Endothelial cell of umbilical vein (primary cell): ENCODE measurements at regions not wholly inside any gene's neighbourhood (a gene's known extent, or its start where the extent isn't known, plus 50 kb on each side); places are given as distances from the start of the nearest gene placed in this dataset.

Source experiments
- BruUV-seq: library from RNA; stranded (reverse); fragments of 400-500 nt; replicated peaks from 2 replicates; lab custom pipeline; 2021; lab: Mats Ljungman, UMichigan
- CTCF ChIA-PET: fragments of 300-600, 350-600 bp; sonication (Branson Sonifier 250); formaldehyde crosslinking; loops from one replicate; lab custom pipeline; 2021; ENCODE audit warnings: antibody characterized with exemption, inconsistent platforms; lab: Charles Lee
- POLR2A ChIA-PET: fragments of 300-600, 350-600 bp; sonication (Branson Sonifier 250); formaldehyde crosslinking; loops from one replicate; lab custom pipeline; 2021; ENCODE audit warnings: antibody characterized with exemption, inconsistent platforms; lab: Charles Lee
- DNase-seq: peaks from one replicate; pipeline ENCODE4 v3.0.0-alpha.2; 2011; ENCODE audit warnings: low read depth, low spot score
- FAIRE-seq: peaks from 2 replicates; lab custom pipeline; 2011; peaks lifted over from hg19 to GRCh38; lab: Jason Lieb, UNC
- H2AFZ ChIP-seq: 2 replicates; pipeline ENCODE4 v1.6.0; 2012; ENCODE audit warnings: low read depth, low read length, control low read depth, inconsistent platforms
- H3K27ac ChIP-seq: 2 replicates; pipeline ENCODE4 v1.5.1; 2011; ENCODE audit warnings: low read depth, mild to moderate bottlenecking, control low read depth, low read length, moderate library complexity; ENCODE audit not compliant: insufficient read depth
- H3K27me3 ChIP-seq, 2 experiments: 2 replicates each; pipeline versions ENCODE4 v1.6.0 to v1.6.1; 2011; ENCODE audit warnings: low read length in 2 of 2, mixed read lengths in 1 of 2; ENCODE audit not compliant: control insufficient read depth in 2 of 2, insufficient read depth in 2 of 2
- H3K36me3 ChIP-seq, 2 experiments: 2 replicates in 1 of 2; 3 replicates in 1 of 2; pipeline ENCODE4 v1.5.1; 2011; ENCODE audit warnings: low read length in 2 of 2, mild to moderate bottlenecking in 1 of 2, moderate library complexity in 1 of 2; ENCODE audit not compliant: control insufficient read depth in 2 of 2, insufficient read depth in 2 of 2; ENCODE audit errors: extremely low read depth in 1 of 2
- H3K4me1 ChIP-seq: 3 replicates; pipeline ENCODE4 v1.5.1; 2011; ENCODE audit warnings: mild to moderate bottlenecking, low read length; ENCODE audit not compliant: control insufficient read depth, insufficient read depth; ENCODE audit errors: extremely low read depth
- H3K4me2 ChIP-seq: 2 replicates; pipeline ENCODE4 v1.6.1; 2011; ENCODE audit warnings: low read length, control low read depth, mixed read lengths; ENCODE audit not compliant: insufficient read depth
- H3K4me3 ChIP-seq, 3 experiments: fragments of 200-600 bp in 1 of 3; sonication (generic), shearing (Covaris generic) in 1 of 3; replicated peaks in 1 of 3; 2 replicates each; pipeline ENCODE4 v1.5.1; 2011 to 2016; ENCODE audit warnings: control low read depth in 3 of 3, low read length in 3 of 3, mild to moderate bottlenecking in 2 of 3, inconsistent platforms in 1 of 3, low read depth in 1 of 3, moderate library complexity in 1 of 3; ENCODE audit not compliant: insufficient read depth in 1 of 3
- H3K79me2 ChIP-seq: 2 replicates; pipeline ENCODE4 v1.6.0; 2012; ENCODE audit warnings: low read length, inconsistent platforms; ENCODE audit not compliant: control insufficient read depth, insufficient read depth
- H3K9ac ChIP-seq: replicated peaks from 2 replicates; pipeline ENCODE3; 2011; ENCODE audit warnings: low read length, control low read depth; ENCODE audit not compliant: insufficient read depth; ENCODE audit errors: extremely low read depth
- H3K9me1 ChIP-seq: replicated peaks from 3 replicates; pipeline ENCODE4 v1.6.0; 2011; ENCODE audit warnings: mild to moderate bottlenecking, low read length; ENCODE audit not compliant: control insufficient read depth, insufficient read depth; ENCODE audit errors: extremely low read depth
- H3K9me3 ChIP-seq: replicated peaks from 2 replicates; pipeline ENCODE4 v1.5.1; 2012; ENCODE audit warnings: low read length, inconsistent platforms; ENCODE audit not compliant: control insufficient read depth, insufficient read depth
- H4K20me1 ChIP-seq: replicated peaks from 2 replicates; pipeline ENCODE3; 2011; ENCODE audit warnings: mild to moderate bottlenecking, low read length; ENCODE audit not compliant: control insufficient read depth, insufficient read depth; ENCODE audit errors: extremely low read depth
- CTCF ChIP-seq, 2 donors: IDR thresholded peaks; 1 replicate in 1 of 2; 2 replicates in 1 of 2; pipeline ENCODE4 v1.5.1; 2011; ENCODE audit warnings: low read length in 2 of 2, mild to moderate bottlenecking in 2 of 2, moderate library complexity in 2 of 2, control low read depth in 1 of 2, inconsistent platforms in 1 of 2, low read depth in 1 of 2; ENCODE audit not compliant: insufficient read depth in 1 of 2; ENCODE audit errors: extremely low read depth in 1 of 2
- EZH2 ChIP-seq: IDR thresholded peaks from 2 replicates; pipeline ENCODE4 v1.6.1; 2012; ENCODE audit warnings: borderline replicate concordance, low read depth, mild to moderate bottlenecking, moderate library complexity, low read length, inconsistent platforms; ENCODE audit not compliant: severe bottlenecking
- FOS ChIP-seq: IDR thresholded peaks from 2 replicates; pipeline ENCODE4 v1.6.1; 2011; ENCODE audit warnings: mild to moderate bottlenecking, low read length, moderate library complexity, borderline replicate concordance; ENCODE audit not compliant: insufficient read depth
- GATA2 ChIP-seq: IDR thresholded peaks from 2 replicates; pipeline ENCODE4 v1.7.0; 2011; ENCODE audit warnings: low read depth, mild to moderate bottlenecking, moderate library complexity, mixed read lengths, low read length; ENCODE audit not compliant: insufficient read length, insufficient read depth
- JUN ChIP-seq: IDR thresholded peaks from 2 replicates; pipeline ENCODE4 v1.6.1; 2011; ENCODE audit warnings: borderline replicate concordance, low read depth; ENCODE audit not compliant: insufficient read length, insufficient read depth
- MAX ChIP-seq: IDR thresholded peaks from 2 replicates; pipeline ENCODE4 v1.6.1; 2011; ENCODE audit not compliant: insufficient read depth, insufficient read length
- MYC ChIP-seq: IDR thresholded peaks from one replicate; pipeline ENCODE4 v1.6.1; 2011; ENCODE audit warnings: mild to moderate bottlenecking, low read depth, low read length
- POLR2A ChIP-seq: IDR thresholded peaks from 2 replicates; pipeline ENCODE4 v1.6.1; 2012; ENCODE audit warnings: low read depth, mild to moderate bottlenecking, control low read depth, low read length
- POLR2AphosphoS5 ChIP-seq: IDR thresholded peaks from 2 replicates; pipeline ENCODE4 v1.6.1; 2012; ENCODE audit warnings: low read depth, mild to moderate bottlenecking, control low read depth, low read length, moderate library complexity; ENCODE audit not compliant: insufficient read depth
- dilution Hi-C: fragments of 300-500 bp; cut with MboI; formaldehyde crosslinking; loops from one replicate; pipeline ENCODE4 v1.15.0; 2019; ENCODE audit warnings: low sequenced_read_pairs; ENCODE audit not compliant: extremely low pct_ligation_motif_present
- intact Hi-C: fragments of 100-400 bp; cut with micrococcal nuclease; formaldehyde crosslinking; loops from one replicate; pipeline ENCODE4 v1.10.0; 2022

- H3K4me1 ChIP-seq: no peaks in the 10 kb centered on the region
- FAIRE-seq: no peak
- H3K9ac ChIP-seq: no peak overlapping the region
- no peak for DNase-seq
- no peak overlapping the region for H3K4me3 ChIP-seq
- no peaks in the 10 kb centered on the region for H3K27me3 ChIP-seq
- H2AFZ ChIP-seq: no peak overlapping the region
- dilution Hi-C loops (no loop called here), intact Hi-C loops (no loop called here)
- no TSS peak for BruUV-seq
- no peaks in the 10 kb centered on the region for H3K36me3 ChIP-seq
- ChIA-PET POLR2A (no interaction called here), CTCF (no interaction called here)
- no peaks in the 10 kb centered on the region for H3K9me3 ChIP-seq
- no peak overlapping the region for H3K4me2 ChIP-seq
- no peak for TF ChIP-seq MYC
- TF ChIP-seq POLR2AphosphoS5: no peak
- TF ChIP-seq MAX: no peak
- no peak for TF ChIP-seq GATA2
- no peaks in the 10 kb centered on the region for H4K20me1 ChIP-seq
- no peaks in the 10 kb centered on the region for H3K79me2 ChIP-seq
- H3K9me1 ChIP-seq: no peaks in the 10 kb centered on the region
- H3K27ac ChIP-seq: no peak overlapping the region
Observed at GRCh38 chr1:5644281-5645134, 347.7 kb downstream of the NPHP4 start.

- Histone ChIP-seq H3K9me3 (no peaks in the 10 kb centered on the region), H2AFZ (no peak overlapping the region), H4K20me1 (no peaks in the 10 kb centered on the region), H3K9ac (no peak overlapping the region), H3K36me3 (no peaks in the 10 kb centered on the region), H3K4me1 (no peaks in the 10 kb centered on the region), H3K79me2 (no peaks in the 10 kb centered on the region), H3K4me3 (no peak overlapping the region), H3K27me3 (no peaks in the 10 kb centered on the region), H3K27ac (no peak overlapping the region), H3K9me1 (no peaks in the 10 kb centered on the region), H3K4me2 (no peak overlapping the region)
- ChIA-PET CTCF (no interaction called here), POLR2A (no interaction called here)
- TF ChIP-seq GATA2 (no peak), POLR2A (no peak), FOS (no peak), JUN (no peak), CTCF (IDR thresholded peaks at IDR 0.05; ENCODE audit: extremely low read depth in 1 of 2, insufficient read depth in 1 of 2, low read depth in 1 of 2, low read length in 2 of 2) (no peak), MAX (no peak), EZH2 (no peak), POLR2AphosphoS5 (no peak), MYC (no peak)
- intact Hi-C loops (no loop called here), dilution Hi-C loops (no loop called here)
- DNase-seq (no peak), FAIRE-seq (no peak)
- BruUV-seq: no TSS peak
Observed at GRCh38 chr1:5643360-5644107, 348.7 kb downstream of the NPHP4 start.
